ENCODE measurements at regions not wholly inside any gene's neighbourhood (a gene's known extent, or its start where the extent isn't known, plus 50 kb on each side); places are given as distances from the start of the nearest gene placed in this dataset.

GRCh38 chr10:78724846-78725245 lies 343.9 kb upstream of the ZMIZ1 start:
- TF ChIP-seq ELF4 (IDR thresholded peaks at IDR 0.05), result no peak
- no peak for TF ChIP-seq ARNT (IDR thresholded peaks at IDR 0.05)
- TF ChIP-seq PKNOX1 (IDR thresholded peaks at IDR 0.05), result no peak
- TF ChIP-seq BHLHE40 (IDR thresholded peaks at IDR 0.05; ENCODE audit: borderline replicate concordance), result no peak
- no peak for TF ChIP-seq LEF1 (IDR thresholded peaks at IDR 0.05; ENCODE audit: borderline replicate concordance)
- no peak for TF ChIP-seq FOXK2 (IDR thresholded peaks at IDR 0.05)
- TF ChIP-seq NFRKB (IDR thresholded peaks at IDR 0.05), result no peak
- no peak for TF ChIP-seq CTBP1 (IDR thresholded peaks at IDR 0.05; ENCODE audit: borderline replicate concordance)
- TF ChIP-seq ZNF384 (IDR thresholded peaks at IDR 0.05), result no peak
- TF ChIP-seq SP1 (IDR thresholded peaks at IDR 0.05), result no peak
- no peak for TF ChIP-seq FOXM1 (IDR thresholded peaks at IDR 0.05; ENCODE audit: borderline replicate concordance)
- TF ChIP-seq TARDBP (IDR thresholded peaks at IDR 0.05), result no peak
- TF ChIP-seq FOXA1 (IDR thresholded peaks at IDR 0.05), result no peak
- TF ChIP-seq HDGF (IDR thresholded peaks at IDR 0.05; ENCODE audit: borderline replicate concordance), result no peak
- no peak for TF ChIP-seq SUZ12 (IDR thresholded peaks at IDR 0.05)
- TF ChIP-seq L3MBTL2 (conservative IDR thresholded peaks at IDR 0.05), result no peak
- ChIA-PET POLR2A (no interaction called here), CTCF (no interaction called here)
- DNase-seq (ENCODE audit: extremely low spot score), result no peak

- CTCF ChIA-PET, result no interaction called here
- DNase-seq (ENCODE audit: extremely low spot score), result no peak
- POLR2A ChIA-PET, result no interaction called here
- TF ChIP-seq SUZ12 (IDR thresholded peaks at IDR 0.05), result no peak
- no peak for TF ChIP-seq ELF4 (IDR thresholded peaks at IDR 0.05)
- no peak for TF ChIP-seq SP1 (IDR thresholded peaks at IDR 0.05)
- no peak for TF ChIP-seq FOXK2 (IDR thresholded peaks at IDR 0.05)
- TF ChIP-seq NFRKB (IDR thresholded peaks at IDR 0.05), result no peak
- no peak for TF ChIP-seq ARNT (IDR thresholded peaks at IDR 0.05)
- no peak for TF ChIP-seq LEF1 (IDR thresholded peaks at IDR 0.05; ENCODE audit: borderline replicate concordance)
- TF ChIP-seq CTBP1 (IDR thresholded peaks at IDR 0.05; ENCODE audit: borderline replicate concordance), result no peak
- TF ChIP-seq BHLHE40 (IDR thresholded peaks at IDR 0.05; ENCODE audit: borderline replicate concordance), result no peak
Observed at GRCh38 chr10:78726171-78726570, 342.6 kb upstream of the ZMIZ1 start.

- DNase-seq (ENCODE audit: extremely low spot score), result no peak
- TF ChIP-seq CTBP1 (IDR thresholded peaks at IDR 0.05; ENCODE audit: borderline replicate concordance) (no peak), ZNF384 (IDR thresholded peaks at IDR 0.05) (no peak), BHLHE40 (IDR thresholded peaks at IDR 0.05; ENCODE audit: borderline replicate concordance) (no peak), L3MBTL2 (conservative IDR thresholded peaks at IDR 0.05) (no peak), FOXA1 (IDR thresholded peaks at IDR 0.05) (no peak), HDGF (IDR thresholded peaks at IDR 0.05; ENCODE audit: borderline replicate concordance) (no peak), ARNT (IDR thresholded peaks at IDR 0.05) (no peak)
- ChIA-PET POLR2A (no interaction called here), CTCF (no interaction called here)
Observed at GRCh38 chr10:78727251-78727650, 341.5 kb upstream of the ZMIZ1 start.

- ChIA-PET POLR2A (no interaction called here), CTCF (no interaction called here)
- no peak for TF ChIP-seq ZNF384 (IDR thresholded peaks at IDR 0.05)
- no peak for TF ChIP-seq ELF4 (IDR thresholded peaks at IDR 0.05)
- no peak for TF ChIP-seq FOXK2 (IDR thresholded peaks at IDR 0.05)
- TF ChIP-seq BHLHE40 (IDR thresholded peaks at IDR 0.05; ENCODE audit: borderline replicate concordance), result no peak
- no peak for DNase-seq (ENCODE audit: extremely low spot score)
Observed at GRCh38 chr10:78727728-78728127, 341.0 kb upstream of the ZMIZ1 start.

GRCh38 chr10:78728176-78728575 lies 340.6 kb upstream of the ZMIZ1 start:
- ChIA-PET POLR2A (no interaction called here), CTCF (no interaction called here)
- TF ChIP-seq CTBP1 (IDR thresholded peaks at IDR 0.05; ENCODE audit: borderline replicate concordance), result no peak
- no peak for TF ChIP-seq LEF1 (IDR thresholded peaks at IDR 0.05; ENCODE audit: borderline replicate concordance)
- TF ChIP-seq L3MBTL2 (conservative IDR thresholded peaks at IDR 0.05), result no peak
- TF ChIP-seq ZNF384 (IDR thresholded peaks at IDR 0.05), result no peak
- no peak for TF ChIP-seq ELF4 (IDR thresholded peaks at IDR 0.05)
- TF ChIP-seq TARDBP (IDR thresholded peaks at IDR 0.05), result no peak
- TF ChIP-seq SP1 (IDR thresholded peaks at IDR 0.05), result no peak
- no peak for TF ChIP-seq NFRKB (IDR thresholded peaks at IDR 0.05)
- TF ChIP-seq BHLHE40 (IDR thresholded peaks at IDR 0.05; ENCODE audit: borderline replicate concordance), result no peak
- TF ChIP-seq SUZ12 (IDR thresholded peaks at IDR 0.05), result no peak
- no peak for TF ChIP-seq ARNT (IDR thresholded peaks at IDR 0.05)
- TF ChIP-seq FOXA1 (IDR thresholded peaks at IDR 0.05), result no peak
- TF ChIP-seq PKNOX1 (IDR thresholded peaks at IDR 0.05), result no peak
- no peak for TF ChIP-seq FOXK2 (IDR thresholded peaks at IDR 0.05)
- no peak for TF ChIP-seq FOXM1 (IDR thresholded peaks at IDR 0.05; ENCODE audit: borderline replicate concordance)
- TF ChIP-seq HDGF (IDR thresholded peaks at IDR 0.05; ENCODE audit: borderline replicate concordance), result no peak
- DNase-seq (ENCODE audit: extremely low spot score), result no peak

- ChIA-PET CTCF (interaction anchor here (0.6 kb wide), 1 partner anchor 280 kb away, joined by 3 read pairs; no protein-coding TSS in a partner anchor), POLR2A (no interaction called here)
- no peak for DNase-seq (ENCODE audit: extremely low spot score)
- no peak for TF ChIP-seq CTBP1 (IDR thresholded peaks at IDR 0.05; ENCODE audit: borderline replicate concordance)
- TF ChIP-seq ZNF384 (IDR thresholded peaks at IDR 0.05), result no peak
- no peak for TF ChIP-seq TARDBP (IDR thresholded peaks at IDR 0.05)
- no peak for TF ChIP-seq BHLHE40 (IDR thresholded peaks at IDR 0.05; ENCODE audit: borderline replicate concordance)
- TF ChIP-seq ELF4 (IDR thresholded peaks at IDR 0.05), result no peak
- TF ChIP-seq ARNT (IDR thresholded peaks at IDR 0.05), result no peak
- no peak for TF ChIP-seq FOXM1 (IDR thresholded peaks at IDR 0.05; ENCODE audit: borderline replicate concordance)
- TF ChIP-seq SP1 (IDR thresholded peaks at IDR 0.05), result no peak
- TF ChIP-seq L3MBTL2 (conservative IDR thresholded peaks at IDR 0.05), result no peak
- TF ChIP-seq FOXK2 (IDR thresholded peaks at IDR 0.05), result no peak
- no peak for TF ChIP-seq PKNOX1 (IDR thresholded peaks at IDR 0.05)
- TF ChIP-seq HDGF (IDR thresholded peaks at IDR 0.05; ENCODE audit: borderline replicate concordance), result no peak
- TF ChIP-seq LEF1 (IDR thresholded peaks at IDR 0.05; ENCODE audit: borderline replicate concordance), result no peak
- TF ChIP-seq FOXA1 (IDR thresholded peaks at IDR 0.05), result no peak
- TF ChIP-seq NFRKB (IDR thresholded peaks at IDR 0.05), result no peak
Observed at GRCh38 chr10:78729366-78729765, 339.4 kb upstream of the ZMIZ1 start.

Data from HEK293T (cell line).